ENCODE measurements at regions not wholly inside any gene's neighbourhood (a gene's known extent, or its start where the extent isn't known, plus 50 kb on each side); places are given as distances from the start of the nearest gene placed in this dataset.

DNA sequence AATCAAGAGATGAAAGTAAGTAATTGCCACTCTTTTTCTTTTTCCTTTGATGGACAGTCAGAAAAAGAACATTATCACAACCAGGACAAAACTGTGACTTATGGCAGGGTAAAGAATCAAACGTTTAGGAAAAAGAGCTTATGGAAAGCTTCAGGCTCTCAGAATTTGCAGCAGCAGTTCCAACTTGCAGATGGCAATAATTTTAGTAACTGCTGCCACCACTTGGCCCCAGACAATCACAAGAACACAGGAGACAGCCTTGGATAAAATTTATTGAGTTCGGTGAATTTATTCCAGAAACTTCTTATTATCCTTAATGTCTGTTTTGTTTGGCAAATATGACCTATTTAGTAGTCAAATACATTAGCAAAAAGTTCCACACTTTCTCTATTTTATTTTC, 804.4 kb downstream of the BRINP3 start (continued):
- TF ChIP-seq ZNF462 (CRISPR knock-in tag; IDR thresholded peaks at IDR 0.05) = no peak

DNA sequence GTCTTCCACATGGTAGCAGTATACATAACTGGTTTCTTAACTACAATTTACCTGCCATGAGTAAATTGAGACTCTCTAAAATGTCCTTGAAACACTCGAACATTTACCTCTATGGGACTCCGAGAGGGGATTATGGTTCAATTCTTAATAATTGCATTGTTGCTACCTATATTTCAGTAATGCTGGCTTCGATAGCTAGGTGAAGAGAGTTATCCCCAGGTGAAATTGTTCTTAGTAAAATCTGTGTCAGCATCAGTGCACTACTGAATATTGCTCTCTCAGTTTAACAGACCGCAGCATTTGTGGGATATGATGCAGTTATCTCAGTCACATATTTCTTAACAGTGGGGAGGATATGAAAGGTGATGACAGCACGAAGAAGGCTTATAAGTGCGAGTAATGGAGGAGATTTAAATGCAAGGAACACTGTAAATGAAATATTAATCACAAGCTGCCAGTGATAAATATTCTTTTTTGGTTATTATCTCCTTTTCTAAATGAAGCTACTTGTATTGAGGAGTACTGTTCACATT, 801.9 kb downstream of the BRINP3 start:
- H3K4me3 ChIP-seq = no peak overlapping the region
- no peak overlapping the region for H2AFZ ChIP-seq
- Mint-ChIP-seq H3K27ac (no peak overlapping the region), H3K9me3 (no peaks in the 10 kb centered on the region), H3K4me3 (no peak overlapping the region), H3K4me1 (no peaks in the 10 kb centered on the region), H3K27me3 (ENCODE audit: insufficient read depth, low read depth, poor library complexity) (no peaks in the 10 kb centered on the region), H3K36me3 (ENCODE audit: low read depth) (no peaks in the 10 kb centered on the region)
- no peaks in the 10 kb centered on the region for H3K4me1 ChIP-seq (ENCODE audit: insufficient read depth)
- H4K20me1 ChIP-seq (replicated peaks; ENCODE audit: insufficient read depth) = no peaks in the 10 kb centered on the region
- ATAC-seq (no peak), DNase-seq (ENCODE audit: low spot score) (no peak)
- H3K27me3 ChIP-seq (ENCODE audit: insufficient read depth) = no peaks in the 10 kb centered on the region
- no peaks in the 10 kb centered on the region for H3F3A ChIP-seq (replicated peaks; ENCODE audit: low read depth)
- no peak overlapping the region for H3K4me2 ChIP-seq
- H3K27ac ChIP-seq (ENCODE audit: low read depth) = no peak overlapping the region
- no peaks in the 10 kb centered on the region for H3K9me2 ChIP-seq (ENCODE audit: insufficient read depth)
- H3K36me3 ChIP-seq (ENCODE audit: insufficient read depth) = no peaks in the 10 kb centered on the region
- H3K79me2 ChIP-seq (replicated peaks; ENCODE audit: insufficient read depth) = no peaks in the 10 kb centered on the region
- TF ChIP-seq ZNF114 (CRISPR knock-in tag; IDR thresholded peaks at IDR 0.05) (no peak), STAT1 (IDR thresholded peaks at IDR 0.05; ENCODE audit: unreplicated experiment) (no peak), JUNB (IDR thresholded peaks at IDR 0.05; ENCODE audit: unreplicated experiment) (no peak), POLR2AphosphoS5 (IDR thresholded peaks at IDR 0.05; ENCODE audit: low read depth) (no peak), ETS1 (IDR thresholded peaks at IDR 0.05) (no peak), CTCF (conservative IDR thresholded peaks at IDR 0.05; ENCODE audit: low read depth in 2 of 2) (no peak), EZH2phosphoT487 (IDR thresholded peaks at IDR 0.05; ENCODE audit: unreplicated experiment) (no peak), CREB1 (CRISPR knock-in tag; IDR thresholded peaks at IDR 0.05; ENCODE audit: low read depth) (no peak), NANOG (IDR thresholded peaks at IDR 0.05; ENCODE audit: borderline replicate concordance) (no peak)
- TF ChIP-seq, protein P1, sequence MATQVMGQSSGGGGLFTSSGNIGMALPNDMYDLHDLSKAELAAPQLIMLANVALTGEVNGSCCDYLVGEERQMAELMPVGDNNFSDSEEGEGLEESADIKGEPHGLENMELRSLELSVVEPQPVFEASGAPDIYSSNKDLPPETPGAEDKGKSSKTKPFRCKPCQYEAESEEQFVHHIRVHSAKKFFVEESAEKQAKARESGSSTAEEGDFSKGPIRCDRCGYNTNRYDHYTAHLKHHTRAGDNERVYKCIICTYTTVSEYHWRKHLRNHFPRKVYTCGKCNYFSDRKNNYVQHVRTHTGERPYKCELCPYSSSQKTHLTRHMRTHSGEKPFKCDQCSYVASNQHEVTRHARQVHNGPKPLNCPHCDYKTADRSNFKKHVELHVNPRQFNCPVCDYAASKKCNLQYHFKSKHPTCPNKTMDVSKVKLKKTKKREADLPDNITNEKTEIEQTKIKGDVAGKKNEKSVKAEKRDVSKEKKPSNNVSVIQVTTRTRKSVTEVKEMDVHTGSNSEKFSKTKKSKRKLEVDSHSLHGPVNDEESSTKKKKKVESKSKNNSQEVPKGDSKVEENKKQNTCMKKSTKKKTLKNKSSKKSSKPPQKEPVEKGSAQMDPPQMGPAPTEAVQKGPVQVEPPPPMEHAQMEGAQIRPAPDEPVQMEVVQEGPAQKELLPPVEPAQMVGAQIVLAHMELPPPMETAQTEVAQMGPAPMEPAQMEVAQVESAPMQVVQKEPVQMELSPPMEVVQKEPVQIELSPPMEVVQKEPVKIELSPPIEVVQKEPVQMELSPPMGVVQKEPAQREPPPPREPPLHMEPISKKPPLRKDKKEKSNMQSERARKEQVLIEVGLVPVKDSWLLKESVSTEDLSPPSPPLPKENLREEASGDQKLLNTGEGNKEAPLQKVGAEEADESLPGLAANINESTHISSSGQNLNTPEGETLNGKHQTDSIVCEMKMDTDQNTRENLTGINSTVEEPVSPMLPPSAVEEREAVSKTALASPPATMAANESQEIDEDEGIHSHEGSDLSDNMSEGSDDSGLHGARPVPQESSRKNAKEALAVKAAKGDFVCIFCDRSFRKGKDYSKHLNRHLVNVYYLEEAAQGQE (IDR thresholded peaks at IDR 0.05; ENCODE audit: unreplicated experiment) = no peak

Measured in GM23338 (cell line).